B cell (primary cell): ENCODE measurements at regions not wholly inside any gene's neighbourhood (a gene's known extent, or its start where the extent isn't known, plus 50 kb on each side); places are given as distances from the start of the nearest gene placed in this dataset.

ENCODE experiments used
- ATAC-seq: fragments of 200-7000 bp; cut with Tn5 transposase; one replicate; pipeline ENCODE4 v1.10.0; 2021; ENCODE audit warnings: low read depth, mild to moderate bottlenecking, moderate number of reproducible peaks, moderate library complexity
- CTCF ChIA-PET: fragments of 350-600 bp; sonication (Branson Sonifier 250); formaldehyde crosslinking; loops from one replicate; lab custom pipeline; 2021; ENCODE audit warnings: antibody characterized with exemption, inconsistent platforms; lab: Charles Lee
- POLR2A ChIA-PET: fragments of 350-600 bp; sonication (Branson Sonifier 250); formaldehyde crosslinking; loops from one replicate; lab custom pipeline; 2021; ENCODE audit warnings: antibody characterized with exemption; lab: Charles Lee
- DNase-seq: peaks from one replicate; pipeline ENCODE4 v3.0.0; 2013
- H2AFZ ChIP-seq: 2 replicates; pipeline ENCODE4 v1.6.1; 2012; ENCODE audit warnings: mild to moderate bottlenecking, low read depth, low read length; ENCODE audit not compliant: insufficient read depth, poor library complexity, severe bottlenecking
- H3K27ac ChIP-seq, 2 donors: 1 replicate in 1 of 2; 2 replicates in 1 of 2; pipeline ENCODE4 v1.5.1; 2012 to 2013; ENCODE audit warnings: low read length in 2 of 2, mild to moderate bottlenecking in 2 of 2, moderate library complexity in 1 of 2
- H3K27me3 ChIP-seq, 4 experiments: fragments of 200-600 bp in 1 of 4; sonication (generic) in 1 of 4; replicated peaks in 1 of 4; 1 replicate in 2 of 4; 2 replicates in 2 of 4; pipeline versions ENCODE4 v1.6.1 to v1.7.0; 2013 to 2016; ENCODE audit warnings: low read length in 3 of 4, mild to moderate bottlenecking in 2 of 4, mixed read lengths in 1 of 4, moderate library complexity in 1 of 4; ENCODE audit not compliant: insufficient read depth in 4 of 4, control insufficient read depth in 3 of 4; ENCODE audit errors: control extremely low read depth in 1 of 4
- H3K36me3 ChIP-seq, 2 experiments: replicated peaks in 1 of 2; 1 replicate in 1 of 2; 2 replicates in 1 of 2; pipeline versions ENCODE4 v1.6.1 to v1.7.1; 2013; ENCODE audit warnings: low read length in 1 of 2; ENCODE audit not compliant: insufficient read depth in 2 of 2, control insufficient read depth in 1 of 2; ENCODE audit errors: control extremely low read depth in 1 of 2, extremely low read depth in 1 of 2
- H3K4me1 ChIP-seq, 2 donors: fragments of 200-600 bp in 1 of 2; sonication (generic) in 1 of 2; 1 replicate in 1 of 2; 2 replicates in 1 of 2; pipeline versions ENCODE4 v1.5.1 to v1.6.1; 2013 to 2017; ENCODE audit warnings: low read length in 2 of 2; ENCODE audit not compliant: control insufficient read depth in 2 of 2, insufficient read depth in 2 of 2
- H3K4me2 ChIP-seq: replicated peaks from 2 replicates; pipeline ENCODE3; 2012; ENCODE audit warnings: mild to moderate bottlenecking, low read depth, low read length; ENCODE audit not compliant: poor library complexity, severe bottlenecking
- H3K4me3 ChIP-seq, 5 experiments: fragments of 200-600 bp in 1 of 5; sonication (generic) in 1 of 5; 1 replicate in 3 of 5; 2 replicates in 2 of 5; pipeline versions ENCODE4 v1.5.1 to v1.7.0; 2011 to 2016; ENCODE audit warnings: low read length in 4 of 5, mild to moderate bottlenecking in 4 of 5, low read depth in 2 of 5, control low read depth in 1 of 5, moderate library complexity in 1 of 5; ENCODE audit not compliant: insufficient read depth in 1 of 5; ENCODE audit errors: control extremely low read depth in 1 of 5, extremely low read depth in 1 of 5
- H3K79me2 ChIP-seq: fragments of 200-600 bp; sonication (generic); one replicate; pipeline ENCODE4 v1.6.0; 2016; ENCODE audit warnings: low read length; ENCODE audit not compliant: control insufficient read depth, insufficient read depth
- H3K9ac ChIP-seq: fragments of 200-600 bp; sonication (generic); 2 replicates; pipeline ENCODE4 v1.6.1; 2017; ENCODE audit warnings: mild to moderate bottlenecking, low read length, moderate library complexity
- H3K9me3 ChIP-seq, 3 donors: one replicate each; pipeline versions ENCODE4 v1.6.1 to v1.7.1; 2013; ENCODE audit warnings: low read length in 2 of 3; ENCODE audit not compliant: control insufficient read depth in 2 of 3, insufficient read depth in 1 of 3; ENCODE audit errors: control extremely low read depth in 1 of 3
- H4K20me1 ChIP-seq: 2 replicates; pipeline ENCODE4 v1.6.0; 2012; ENCODE audit warnings: mild to moderate bottlenecking, low read length; ENCODE audit not compliant: insufficient read depth, control insufficient read depth, poor library complexity, severe bottlenecking
- H3K27ac Mint-ChIP-seq: one replicate; pipeline ENCODE4 v1.8.0; 2021; ENCODE audit warnings: mixed read lengths
- H3K27me3 Mint-ChIP-seq: one replicate; pipeline ENCODE4 v1.8.0; 2021; ENCODE audit warnings: mixed read lengths
- H3K4me1 Mint-ChIP-seq: one replicate; pipeline ENCODE4 v1.8.0; 2021; ENCODE audit warnings: mixed read lengths
- H3K4me3 Mint-ChIP-seq: one replicate; pipeline ENCODE4 v1.8.0; 2021; ENCODE audit warnings: mixed read lengths
- H3K9me3 Mint-ChIP-seq: one replicate; pipeline ENCODE4 v1.8.0; 2022; ENCODE audit warnings: mixed read lengths; ENCODE audit not compliant: insufficient read depth
- CTCF ChIP-seq: fragments of 200-600 bp; IDR thresholded peaks from one replicate; pipeline ENCODE4 v1.8.0; 2022; ENCODE audit warnings: antibody characterized with exemption, mild to moderate bottlenecking
- EZH2 ChIP-seq: IDR thresholded peaks from 2 replicates; pipeline ENCODE4 v1.6.1; 2012; ENCODE audit warnings: borderline replicate concordance, low read depth, mild to moderate bottlenecking, moderate library complexity, low read length; ENCODE audit not compliant: insufficient read depth, poor library complexity, severe bottlenecking
- WGBS: methylation state at CpG from one replicate; pipeline ENCODE4 v1.1.5; 2013; ENCODE audit warnings: missing lambda C conversion rate; ENCODE audit not compliant: insufficient coverage; 5-methylcytosine and 5-hydroxymethylcytosine counted together
- intact Hi-C: fragments of 100-400 bp; cut with micrococcal nuclease; formaldehyde crosslinking; loops from one replicate; pipeline ENCODE4 v1.10.0; 2022

- no peaks in the 10 kb centered on the region for H3K9me3 Mint-ChIP-seq
- Histone ChIP-seq H3K4me3 (no peak overlapping the region), H3K36me3 (no peaks in the 10 kb centered on the region), H3K9me3 (peaks cover 0 to 2% (median 0%) of the 10 kb centered on the region in 3 donors), H4K20me1 (no peaks in the 10 kb centered on the region), H3K4me2 (no peak overlapping the region), H3K4me1 (no peaks in the 10 kb centered on the region), H3K9ac (no peak overlapping the region), H3K79me2 (no peaks in the 10 kb centered on the region), H3K27ac (no peak overlapping the region), H3K27me3 (no peaks in the 10 kb centered on the region), H2AFZ (no peak overlapping the region)
- ChIA-PET CTCF (no interaction called here), POLR2A (no interaction called here)
- TF ChIP-seq CTCF (no peak), EZH2 (no peak)
- no peak for DNase-seq
- H3K4me1 Mint-ChIP-seq: no peaks in the 10 kb centered on the region
- H3K4me3 Mint-ChIP-seq: no peak overlapping the region
- intact Hi-C loops: no loop called here
- H3K27ac Mint-ChIP-seq: no peak overlapping the region
- no peaks in the 10 kb centered on the region for H3K27me3 Mint-ChIP-seq
- no peak for ATAC-seq
Observed at GRCh38 chr4:134465417-134465816, 263.8 kb upstream of the PABPC4L start.

DNA sequence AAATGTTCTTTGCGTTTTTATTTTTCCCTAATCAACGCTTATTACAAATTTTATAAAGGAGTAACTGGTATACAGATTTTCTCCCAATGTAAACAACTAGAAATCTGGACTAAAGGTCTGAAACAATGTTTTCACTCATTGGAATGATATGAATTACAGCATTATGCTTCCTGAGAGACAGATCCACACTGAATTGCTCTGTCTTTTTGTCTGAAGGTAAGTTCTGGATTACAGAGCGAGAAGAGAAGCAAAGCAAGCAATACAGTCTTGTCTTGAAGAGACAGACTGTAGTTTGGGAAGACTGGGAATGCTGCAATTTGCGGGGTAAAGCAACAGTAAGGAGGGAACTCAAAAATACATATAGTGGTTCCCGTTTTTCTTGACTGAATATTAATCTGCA is 262.2 kb upstream of the PABPC4L start:
- TF ChIP-seq CTCF: no peak
- TF ChIP-seq EZH2: no peak
- intact Hi-C loops: no loop called here
- Histone ChIP-seq H4K20me1 (no peaks in the 10 kb centered on the region), H3K4me2 (no peak overlapping the region), H3K27me3 (no peaks in the 10 kb centered on the region), H3K36me3 (no peaks in the 10 kb centered on the region), H3K9me3 (peaks cover 0 to 3% (median 0%) of the 10 kb centered on the region in 3 donors), H3K4me3 (no peak overlapping the region), H3K79me2 (no peaks in the 10 kb centered on the region), H3K4me1 (no peaks in the 10 kb centered on the region), H3K27ac (no peak overlapping the region), H2AFZ (no peak overlapping the region), H3K9ac (no peak overlapping the region)
- no peak for DNase-seq
- no peak overlapping the region for H3K4me3 Mint-ChIP-seq
- POLR2A ChIA-PET: no interaction called here
- no peaks in the 10 kb centered on the region for H3K27me3 Mint-ChIP-seq
- CTCF ChIA-PET: no interaction called here
- no peak overlapping the region for H3K27ac Mint-ChIP-seq
- no peaks in the 10 kb centered on the region for H3K4me1 Mint-ChIP-seq
- WGBS: 78% methylated on average over 3 of the region's 5 CpGs
- ATAC-seq: no peak
- H3K9me3 Mint-ChIP-seq: peaks cover 5% of the 10 kb centered on the region
